ENCODE measurements at regions not wholly inside any gene's neighbourhood (a gene's known extent, or its start where the extent isn't known, plus 50 kb on each side); places are given as distances from the start of the nearest gene placed in this dataset.

DNA sequence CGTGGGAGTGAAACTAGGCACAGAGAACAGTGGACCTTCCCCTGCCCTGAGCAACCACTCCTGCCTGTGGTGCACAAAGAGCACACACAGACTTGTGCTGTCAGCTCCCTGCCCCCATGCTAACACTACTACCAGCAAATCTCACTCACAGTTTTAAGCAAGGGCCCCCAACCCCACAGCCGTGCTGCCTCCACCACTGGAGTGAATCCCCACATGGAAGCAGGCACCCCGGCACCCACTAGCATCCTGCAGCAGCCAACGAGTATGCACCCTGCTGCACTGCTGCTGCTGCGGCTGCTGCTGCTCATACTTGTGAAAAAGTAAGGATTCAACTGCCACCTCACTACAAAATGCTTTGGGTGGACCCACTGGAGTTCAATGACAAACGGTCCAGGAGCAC, 435.5 kb downstream of the SLCO4C1 start:
- Histone ChIP-seq H3F3A (replicated peaks; ENCODE audit: insufficient read depth) (no peaks in the 10 kb centered on the region), H3K9me2 (no peaks in the 10 kb centered on the region), H3K4me3 (ENCODE audit: low read depth in 2 of 2, low read length in 1 of 2) (no peak overlapping the region), H3K27ac (ENCODE audit: low read depth in 2 of 2, low read length in 1 of 2) (no peak overlapping the region), H3K79me2 (ENCODE audit: insufficient read depth) (no peaks in the 10 kb centered on the region), H3K4me2 (no peak overlapping the region), H3K4me1 (ENCODE audit: control insufficient read depth in 1 of 2, insufficient read depth in 2 of 2, low read depth in 1 of 2, low read length in 1 of 2) (no peaks in the 10 kb centered on the region), H3K9ac (no peak overlapping the region), H2AFZ (ENCODE audit: low read depth) (no peak overlapping the region), H4K20me1 (ENCODE audit: insufficient read depth) (no peaks in the 10 kb centered on the region), H3K9me3 (no peaks in the 10 kb centered on the region), H3K27me3 (ENCODE audit: insufficient read depth) (no peaks in the 10 kb centered on the region), H3K36me3 (replicated peaks in 1 of 2; ENCODE audit: control insufficient read depth in 1 of 2, insufficient read depth in 2 of 2, low read length in 1 of 2) (no peaks in the 10 kb centered on the region)
- ChIA-PET CTCF (no interaction called here), POLR2A (no interaction called here)
- no peak for TF ChIP-seq TAF1 (IDR thresholded peaks at IDR 0.05; ENCODE audit: borderline replicate concordance, low read depth, low read length)
- no peak for TF ChIP-seq EP300 (IDR thresholded peaks at IDR 0.05; ENCODE audit: borderline replicate concordance in 1 of 2, low read depth in 1 of 2, low read length in 1 of 2)
- TF ChIP-seq, protein P1, sequence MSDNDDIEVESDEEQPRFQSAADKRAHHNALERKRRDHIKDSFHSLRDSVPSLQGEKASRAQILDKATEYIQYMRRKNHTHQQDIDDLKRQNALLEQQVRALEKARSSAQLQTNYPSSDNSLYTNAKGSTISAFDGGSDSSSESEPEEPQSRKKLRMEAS (IDR thresholded peaks at IDR 0.05; ENCODE audit: low read depth), result no peak
- TF ChIP-seq CHD2 (IDR thresholded peaks at IDR 0.05; ENCODE audit: low read length, partially characterized antibody), result no peak
- no peak for TF ChIP-seq FOSL2 (IDR thresholded peaks at IDR 0.05; ENCODE audit: borderline replicate concordance, low read depth)
- TF ChIP-seq EZH2phosphoT487 (IDR thresholded peaks at IDR 0.05; ENCODE audit: borderline replicate concordance, low read depth), result no peak
- no peak for TF ChIP-seq TCF12 (IDR thresholded peaks at IDR 0.05)
- TF ChIP-seq, protein P2, sequence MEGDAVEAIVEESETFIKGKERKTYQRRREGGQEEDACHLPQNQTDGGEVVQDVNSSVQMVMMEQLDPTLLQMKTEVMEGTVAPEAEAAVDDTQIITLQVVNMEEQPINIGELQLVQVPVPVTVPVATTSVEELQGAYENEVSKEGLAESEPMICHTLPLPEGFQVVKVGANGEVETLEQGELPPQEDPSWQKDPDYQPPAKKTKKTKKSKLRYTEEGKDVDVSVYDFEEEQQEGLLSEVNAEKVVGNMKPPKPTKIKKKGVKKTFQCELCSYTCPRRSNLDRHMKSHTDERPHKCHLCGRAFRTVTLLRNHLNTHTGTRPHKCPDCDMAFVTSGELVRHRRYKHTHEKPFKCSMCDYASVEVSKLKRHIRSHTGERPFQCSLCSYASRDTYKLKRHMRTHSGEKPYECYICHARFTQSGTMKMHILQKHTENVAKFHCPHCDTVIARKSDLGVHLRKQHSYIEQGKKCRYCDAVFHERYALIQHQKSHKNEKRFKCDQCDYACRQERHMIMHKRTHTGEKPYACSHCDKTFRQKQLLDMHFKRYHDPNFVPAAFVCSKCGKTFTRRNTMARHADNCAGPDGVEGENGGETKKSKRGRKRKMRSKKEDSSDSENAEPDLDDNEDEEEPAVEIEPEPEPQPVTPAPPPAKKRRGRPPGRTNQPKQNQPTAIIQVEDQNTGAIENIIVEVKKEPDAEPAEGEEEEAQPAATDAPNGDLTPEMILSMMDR (IDR thresholded peaks at IDR 0.05), result no peak
- no peak for TF ChIP-seq ELF1 (IDR thresholded peaks at IDR 0.05)
- no peak for TF ChIP-seq NRF1 (IDR thresholded peaks at IDR 0.05; ENCODE audit: low read depth, low read length)
- no peak for TF ChIP-seq USF2 (IDR thresholded peaks at IDR 0.05; ENCODE audit: borderline replicate concordance, low read depth, low read length)
- TF ChIP-seq RXRA (IDR thresholded peaks at IDR 0.05; ENCODE audit: borderline replicate concordance, low read depth), result no peak
- no peak for TF ChIP-seq YY1 (IDR thresholded peaks at IDR 0.05; ENCODE audit: low read depth)
- TF ChIP-seq GATA2 (CRISPR knock-in tag; IDR thresholded peaks at IDR 0.05), result no peak
- TF ChIP-seq PBX3 (IDR thresholded peaks at IDR 0.05), result no peak
- TF ChIP-seq FOXJ3 (CRISPR knock-in tag; IDR thresholded peaks at IDR 0.05), result no peak
- TF ChIP-seq MEF2A (IDR thresholded peaks at IDR 0.05; ENCODE audit: borderline replicate concordance, low read depth), result no peak
- no peak for DNase-seq
- 0% methylated on average over 1 of the region's 6 CpGs for WGBS (ENCODE audit: low lambda C conversion rate)

Measured in SK-N-SH (cell line).